SK-N-SH (cell line): ENCODE measurements at regions not wholly inside any gene's neighbourhood (a gene's known extent, or its start where the extent isn't known, plus 50 kb on each side); places are given as distances from the start of the nearest gene placed in this dataset.
"Not testable (repeated sequence)": the region's sequence is repeated elsewhere in the genome, so short reads cannot be mapped to it uniquely, and the experiment has no call there.

ENCODE experiments used
- CTCF ChIA-PET: fragments of 300-600, 350-600 bp; formaldehyde crosslinking; extraction: SDS; loops from one replicate; lab custom pipeline; 2021; lab: Yijun Ruan, JAX
- POLR2A ChIA-PET: fragments of 350-600 bp; sonication (Branson Sonifier 250); formaldehyde crosslinking; extraction: SDS; loops from one replicate; lab custom pipeline; 2020; ENCODE audit warnings: antibody characterized with exemption, inconsistent platforms; lab: Yijun Ruan, JAX
- DNase-seq: peaks from one replicate; pipeline ENCODE4 v3.0.0; 2012
- H2AFZ ChIP-seq: fragments of 200-600 bp; sonication (generic); 2 replicates; pipeline ENCODE4 v1.8.1; 2016; ENCODE audit warnings: antibody characterized with exemption, mild to moderate bottlenecking, low read depth
- H3F3A ChIP-seq: fragments of 200-600 bp; sonication (generic); replicated peaks from 2 replicates; pipeline ENCODE3; 2016; ENCODE audit warnings: antibody characterized with exemption, mild to moderate bottlenecking; ENCODE audit not compliant: insufficient read depth
- H3K27ac ChIP-seq, 2 experiments: fragments of 200-500 bp in 1 of 2; fragments of 200-600 bp in 1 of 2; sonication (Bioruptor generic) in 1 of 2; sonication (generic), shearing (Covaris generic) in 1 of 2; 2 replicates each; pipeline versions ENCODE4 v1.5.1 to v1.6.1; 2014 to 2016; ENCODE audit warnings: low read depth in 2 of 2, inconsistent platforms in 1 of 2, low read length in 1 of 2, mild to moderate bottlenecking in 1 of 2, mixed read lengths in 1 of 2
- H3K27me3 ChIP-seq: fragments of 200-600 bp; sonication (generic), shearing (Covaris generic); 2 replicates; pipeline ENCODE4 v1.6.1; 2016; ENCODE audit warnings: mixed run types; ENCODE audit not compliant: insufficient read depth
- H3K36me3 ChIP-seq, 2 experiments: fragments of 200-500 bp in 1 of 2; fragments of 200-600 bp in 1 of 2; sonication (Bioruptor generic) in 1 of 2; sonication (generic) in 1 of 2; replicated peaks in 1 of 2; 2 replicates each; pipeline versions ENCODE3 to v1.5.1; 2014 to 2016; ENCODE audit warnings: low read length in 1 of 2, mild to moderate bottlenecking in 1 of 2; ENCODE audit not compliant: insufficient read depth in 2 of 2, control insufficient read depth in 1 of 2
- H3K4me1 ChIP-seq, 2 experiments: fragments of 200-500 bp in 1 of 2; fragments of 200-600 bp in 1 of 2; sonication (Bioruptor generic) in 1 of 2; sonication (generic), shearing (Covaris generic) in 1 of 2; 2 replicates each; pipeline versions ENCODE4 v1.5.1 to v1.6.1; 2014 to 2016; ENCODE audit warnings: low read depth in 1 of 2, low read length in 1 of 2, mixed run types in 1 of 2; ENCODE audit not compliant: insufficient read depth in 2 of 2, control insufficient read depth in 1 of 2
- H3K4me2 ChIP-seq: fragments of 200-600 bp; sonication (generic), shearing (Covaris generic); 2 replicates; pipeline ENCODE4 v1.6.1; 2017; ENCODE audit warnings: mixed run types
- H3K4me3 ChIP-seq, 2 experiments: fragments of 200-500 bp in 1 of 2; fragments of 200-600 bp in 1 of 2; sonication (Bioruptor generic) in 1 of 2; sonication (generic), shearing (Covaris generic) in 1 of 2; 2 replicates each; pipeline versions ENCODE4 v1.5.1 to v1.8.1; 2014 to 2016; ENCODE audit warnings: low read depth in 2 of 2, inconsistent platforms in 1 of 2, low read length in 1 of 2, mild to moderate bottlenecking in 1 of 2, mixed read lengths in 1 of 2, moderate library complexity in 1 of 2
- H3K79me2 ChIP-seq: fragments of 200-600 bp; sonication (generic); 2 replicates; pipeline ENCODE4 v1.8.1; 2017; ENCODE audit warnings: mild to moderate bottlenecking; ENCODE audit not compliant: insufficient read depth
- H3K9ac ChIP-seq: fragments of 200-600 bp; sonication (generic); 2 replicates; pipeline ENCODE4 v1.6.1; 2017; ENCODE audit warnings: mixed run types
- H3K9me2 ChIP-seq: fragments of 200-600 bp; sonication (generic); 2 replicates; pipeline ENCODE4 v1.6.1; 2017; ENCODE audit warnings: mixed run types
- H3K9me3 ChIP-seq: fragments of 200-600 bp; sonication (generic); 2 replicates; pipeline ENCODE4 v1.6.1; 2017; ENCODE audit warnings: mixed run types, mild to moderate bottlenecking, moderate library complexity
- H4K20me1 ChIP-seq: fragments of 200-600 bp; sonication (generic); 2 replicates; pipeline ENCODE4 v1.6.1; 2017; ENCODE audit warnings: mild to moderate bottlenecking, mixed run types; ENCODE audit not compliant: insufficient read depth
- ELF1 ChIP-seq: IDR thresholded peaks from 2 replicates; pipeline ENCODE4 v1.4.0; 2012
- FOSL2 ChIP-seq: IDR thresholded peaks from 2 replicates; pipeline ENCODE4 v1.4.0; 2012; ENCODE audit warnings: low read depth, mild to moderate bottlenecking, moderate library complexity, borderline replicate concordance
- FOXJ3 ChIP-seq: sonication (generic); formaldehyde crosslinking; IDR thresholded peaks from 2 replicates; pipeline ENCODE4 v1.5.1; 2020; ENCODE audit warnings: mild to moderate bottlenecking, missing genetic modification reagents
- GABPA ChIP-seq: IDR thresholded peaks from 2 replicates; pipeline ENCODE4 v1.4.0; 2012; ENCODE audit warnings: low read depth, mild to moderate bottlenecking
- JUND ChIP-seq: IDR thresholded peaks from 2 replicates; pipeline ENCODE4 v1.4.0; 2012
- MAX ChIP-seq: IDR thresholded peaks from 2 replicates; pipeline ENCODE4 v1.4.0; 2012; ENCODE audit warnings: low read depth
- MXI1 ChIP-seq: IDR thresholded peaks from 2 replicates; pipeline ENCODE4 v1.6.1; 2012; ENCODE audit warnings: mild to moderate bottlenecking, low read depth, low read length, improper control_type of control experiment
- NRF1 ChIP-seq: IDR thresholded peaks from 2 replicates; pipeline ENCODE4 v1.6.1; 2012; ENCODE audit warnings: low read depth, mild to moderate bottlenecking, low read length
- PBX3 ChIP-seq: IDR thresholded peaks from 2 replicates; pipeline ENCODE4; 2012
- RAD21 ChIP-seq: IDR thresholded peaks from 2 replicates; pipeline ENCODE4 v1.6.1; 2012; ENCODE audit warnings: mild to moderate bottlenecking, low read length
- RFX5 ChIP-seq: IDR thresholded peaks from 2 replicates; pipeline ENCODE4 v1.6.1; 2012; ENCODE audit warnings: mild to moderate bottlenecking, improper control_type of control experiment, low read length
- RXRA ChIP-seq: IDR thresholded peaks from 2 replicates; pipeline ENCODE4 v1.4.0; 2012; ENCODE audit warnings: low read depth, mild to moderate bottlenecking, borderline replicate concordance
- TEAD4 ChIP-seq: IDR thresholded peaks from 2 replicates; pipeline ENCODE4 v1.4.0; 2012; ENCODE audit warnings: mild to moderate bottlenecking, borderline replicate concordance; ENCODE audit not compliant: insufficient read depth
- WGBS: methylation state at CpG from one replicate; pipeline ENCODE4 v1.1.6; 2017; ENCODE audit warnings: low lambda C conversion rate; 5-methylcytosine and 5-hydroxymethylcytosine counted together
- TF ChIP-seq, protein P1 (sequence below): fragments of 150-350 bp; IDR thresholded peaks from 2 replicates; pipeline ENCODE4 v1.6.1; 2017; ENCODE audit warnings: antibody characterized with exemption, low read length, low read depth, borderline replicate concordance

DNA sequence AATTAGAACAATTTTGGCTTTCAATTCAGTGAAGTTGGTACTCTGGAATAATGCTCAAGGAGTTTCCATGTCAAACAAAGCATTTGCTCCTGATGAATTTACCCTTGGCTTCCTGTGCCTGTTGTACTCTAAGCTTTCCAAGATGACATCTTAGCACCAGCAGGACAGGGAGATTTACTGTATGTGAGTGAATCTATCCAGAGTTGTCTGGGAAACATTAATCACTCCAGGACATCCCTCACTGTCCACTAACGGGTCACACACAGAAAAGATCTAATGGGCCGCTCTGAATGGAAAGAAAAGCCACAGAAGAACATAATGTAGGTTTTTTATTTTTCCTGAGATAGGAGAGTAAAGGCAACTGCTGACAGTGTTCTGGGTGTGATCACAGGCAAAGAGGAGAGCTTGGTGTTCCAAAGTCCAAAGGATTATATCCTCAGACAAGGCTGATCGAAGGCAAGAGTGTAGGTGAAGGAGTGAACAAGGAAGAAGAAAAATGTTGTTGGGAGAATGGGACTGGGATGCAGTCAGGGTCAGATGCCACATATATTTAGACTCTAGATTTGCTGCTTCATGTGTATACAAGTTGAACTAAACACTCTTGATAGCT is 167.7 kb upstream of the RPS23 start:
- POLR2A ChIA-PET: no interaction called here
- no peak for DNase-seq
- no peak overlapping the region for H3K27ac ChIP-seq

GRCh38 chr5:82439750-82440445 is 161.7 kb upstream of the RPS23 start:
- no peaks in the 10 kb centered on the region for H3K9me3 ChIP-seq
- H3K27me3 ChIP-seq: no peaks in the 10 kb centered on the region
- H4K20me1 ChIP-seq: no peaks in the 10 kb centered on the region
- no peak overlapping the region for H2AFZ ChIP-seq
- ChIA-PET CTCF (no interaction called here), POLR2A (no interaction called here)
- DNase-seq: no peak
- no peak for TF ChIP-seq RAD21
- TF ChIP-seq ELF1: no peak
- no peak for TF ChIP-seq MXI1
- TF ChIP-seq FOSL2: no peak
- TF ChIP-seq TEAD4: no peak
- no peak for TF ChIP-seq NRF1
- TF ChIP-seq RFX5: no peak
- no peak for TF ChIP-seq JUND
- no peak for TF ChIP-seq MAX
- no peak overlapping the region for H3K4me2 ChIP-seq
- no peak overlapping the region for H3K9ac ChIP-seq
- no peak overlapping the region for H3K27ac ChIP-seq
- no peaks in the 10 kb centered on the region for H3K9me2 ChIP-seq
- H3K4me3 ChIP-seq: no peak overlapping the region
- peaks cover 0 to 6% of the 10 kb centered on the region in 2 experiments; a peak in 1 of 4 replicates for H3K4me1 ChIP-seq
- H3K36me3 ChIP-seq: no peaks in the 10 kb centered on the region
- no peaks in the 10 kb centered on the region for H3F3A ChIP-seq
- 75% methylated on average over 4 of the region's 4 CpGs for WGBS
- no peaks in the 10 kb centered on the region for H3K79me2 ChIP-seq

More for the DNA sequence above, 167.7 kb upstream of the RPS23 start:
- Histone ChIP-seq H3K79me2 (no peaks in the 10 kb centered on the region), H3K9me3 (no peaks in the 10 kb centered on the region), H3K4me3 (no peak overlapping the region), H2AFZ (no peak overlapping the region), H3K9ac (no peak overlapping the region), H3K27me3 (no peaks in the 10 kb centered on the region), H3K36me3 (no peaks in the 10 kb centered on the region)
- CTCF ChIA-PET: no interaction called here
- 62% methylated on average over 3 of the region's 3 CpGs for WGBS
- no peak for TF ChIP-seq FOXJ3 (CRISPR knock-in tag)
- no peak for TF ChIP-seq RXRA
- TF ChIP-seq GABPA: no peak
- TF ChIP-seq, protein P1, sequence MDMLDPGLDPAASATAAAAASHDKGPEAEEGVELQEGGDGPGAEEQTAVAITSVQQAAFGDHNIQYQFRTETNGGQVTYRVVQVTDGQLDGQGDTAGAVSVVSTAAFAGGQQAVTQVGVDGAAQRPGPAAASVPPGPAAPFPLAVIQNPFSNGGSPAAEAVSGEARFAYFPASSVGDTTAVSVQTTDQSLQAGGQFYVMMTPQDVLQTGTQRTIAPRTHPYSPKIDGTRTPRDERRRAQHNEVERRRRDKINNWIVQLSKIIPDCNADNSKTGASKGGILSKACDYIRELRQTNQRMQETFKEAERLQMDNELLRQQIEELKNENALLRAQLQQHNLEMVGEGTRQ: no peak
- TF ChIP-seq PBX3: no peak
- TF ChIP-seq, all 33 proteins: peak for 0
- H4K20me1 ChIP-seq: no peaks in the 10 kb centered on the region
- H3K4me2 ChIP-seq: no peak overlapping the region
- H3K9me2 ChIP-seq: no peaks in the 10 kb centered on the region
- H3K4me1 ChIP-seq: peaks cover 0 to 9% of the 10 kb centered on the region in 2 experiments; a peak in 2 of 4 replicates
- H3F3A ChIP-seq: no peaks in the 10 kb centered on the region

- POLR2A ChIA-PET, H3K36me3 ChIP-seq, H3K4me1 ChIP-seq, H3K27me3 ChIP-seq, H3K9me2 ChIP-seq, H2AFZ ChIP-seq, DNase-seq, H3K4me3 ChIP-seq, H3K27ac ChIP-seq, H4K20me1 ChIP-seq, H3K79me2 ChIP-seq, H3K4me2 ChIP-seq, H3F3A ChIP-seq, H3K9me3 ChIP-seq, H3K9ac ChIP-seq: not testable (repeated sequence)
- CTCF ChIA-PET: interaction anchor here (0.6 kb wide), 1 partner anchor 80 kb away, joined by 3 read pairs; no protein-coding TSS in a partner anchor
- WGBS: 70% methylated on average over 4 of the region's 4 CpGs
These were observed 159.4 kb upstream of the RPS23 start for GRCh38 chr5:82437565-82437964.
